Upper lobe of left lung (tissue), 6 donors: ENCODE measurements at regions not wholly inside any gene's neighbourhood (a gene's known extent, or its start where the extent isn't known, plus 50 kb on each side); places are given as distances from the start of the nearest gene placed in this dataset.

Experiments used
- ATAC-seq, 2 donors: fragments of 200-7000 bp; cut with Tn5 transposase; one replicate each; pipeline ENCODE4 v1.9.1; 2022; ENCODE audit warnings: mild to moderate bottlenecking in 2 of 2, moderate library complexity in 2 of 2; ENCODE audit not compliant: low FRiP score in 2 of 2
- DNase-seq, 2 donors: peaks; one replicate each; pipeline ENCODE4 v3.0.0-alpha.2; 2019 to 2020
- H3K27ac ChIP-seq, 4 donors: fragments of 200-600 bp; sonication (generic); one replicate each; pipeline ENCODE4 v1.5.1; 2016 to 2019
- H3K27me3 ChIP-seq, 4 donors: fragments of 200-600 bp; sonication (generic); one replicate each; pipeline ENCODE4 v1.5.1; 2017 to 2019
- H3K36me3 ChIP-seq, 4 donors: fragments of 200-600 bp; sonication (generic); one replicate each; pipeline ENCODE4 v1.5.1; 2016 to 2019
- H3K4me1 ChIP-seq, 4 donors: fragments of 200-600 bp; sonication (generic); one replicate each; pipeline ENCODE4 v1.5.1; 2018 to 2019
- H3K4me3 ChIP-seq, 4 donors: fragments of 200-600 bp; sonication (generic); one replicate each; pipeline ENCODE4 v1.5.1; 2017 to 2019; ENCODE audit warnings: mild to moderate bottlenecking in 2 of 4, moderate library complexity in 1 of 4
- H3K9me3 ChIP-seq, 4 donors: fragments of 200-600 bp; sonication (generic); one replicate each; pipeline ENCODE4 v1.5.1; 2018 to 2019
- CTCF ChIP-seq, 6 experiments: fragments of 450-650 bp in 4 of 6; fragments of 200-600 bp in 2 of 6; sonication (generic) in 2 of 6; IDR thresholded peaks; one replicate each; pipeline ENCODE4 v1.5.1; 2016 to 2019; ENCODE audit warnings: antibody characterized with exemption in 6 of 6
- EP300 ChIP-seq, 4 donors: sonication (generic); formaldehyde crosslinking; IDR thresholded peaks; one replicate each; pipeline ENCODE4 v1.5.1; 2017; ENCODE audit warnings: antibody characterized with exemption in 4 of 4, control low read depth in 2 of 4
- POLR2A ChIP-seq, 4 donors: fragments of 450-650 bp; IDR thresholded peaks; one replicate each; pipeline ENCODE4 v1.5.1; 2016 to 2017; ENCODE audit warnings: antibody characterized with exemption in 4 of 4, mild to moderate bottlenecking in 2 of 4
- POLR2AphosphoS5 ChIP-seq, 2 donors: sonication (generic); formaldehyde crosslinking; IDR thresholded peaks; one replicate each; pipeline ENCODE4 v1.5.1; 2017; ENCODE audit warnings: antibody characterized with exemption in 2 of 2
- WGBS, 2 donors: methylation state at CpG; one replicate each; pipeline ENCODE4 v1.1.5; 2017 to 2018; 5-methylcytosine and 5-hydroxymethylcytosine counted together
- donor health status: DM: no; HTN: no; CAD: no; lungs with moderate emphysema.
- donor health status: DM: no; HTN: yes; CAD: no; lungs with severe emphysema.

GRCh38 chr13:73411067-73411809 is 352.4 kb downstream of the KLF5 start:
- Histone ChIP-seq H3K27me3 (no peaks in the 10 kb centered on the region), H3K4me3 (no peak overlapping the region), H3K36me3 (no peaks in the 10 kb centered on the region), H3K4me1 (no peaks in the 10 kb centered on the region), H3K27ac (no peak overlapping the region), H3K9me3 (no peaks in the 10 kb centered on the region)
- ATAC-seq = no peak
- TF ChIP-seq POLR2A (IDR thresholded peaks at IDR 0.05) (no peak), EP300 (IDR thresholded peaks at IDR 0.05) (no peak), CTCF (IDR thresholded peaks at IDR 0.05) (no peak), POLR2AphosphoS5 (IDR thresholded peaks at IDR 0.05) (no peak)
- DNase-seq = no peak
- 72 to 76% methylated on average over 7 of the region's 7 CpGs for WGBS, 2 donors

- no peak for DNase-seq
- no peaks in the 10 kb centered on the region for H3K9me3 ChIP-seq
Measured at GRCh38 chr13:73406454-73406853, 347.6 kb downstream of the KLF5 start.

GRCh38 chr13:73404581-73404980 is 345.8 kb downstream of the KLF5 start:
- H3K4me3 ChIP-seq = no peak overlapping the region
- H3K27me3 ChIP-seq = no peaks in the 10 kb centered on the region
- H3K4me1 ChIP-seq = no peaks in the 10 kb centered on the region
- H3K36me3 ChIP-seq = no peaks in the 10 kb centered on the region
- no peak for ATAC-seq
- TF ChIP-seq POLR2A (IDR thresholded peaks at IDR 0.05) = no peak
- no peak for TF ChIP-seq CTCF (IDR thresholded peaks at IDR 0.05)
- TF ChIP-seq EP300 (IDR thresholded peaks at IDR 0.05) = no peak
- no peak for TF ChIP-seq POLR2AphosphoS5 (IDR thresholded peaks at IDR 0.05)
- H3K27ac ChIP-seq = no peak overlapping the region
- no peaks in the 10 kb centered on the region for H3K9me3 ChIP-seq
- DNase-seq = no peak
- 40 to 80% methylated on average over 2 of the region's 2 CpGs for WGBS, 2 donors

More at GRCh38 chr13:73406454-73406853, 347.6 kb downstream of the KLF5 start:
- no peak overlapping the region for H3K4me3 ChIP-seq
- H3K36me3 ChIP-seq = no peaks in the 10 kb centered on the region
- TF ChIP-seq POLR2A (IDR thresholded peaks at IDR 0.05) = no peak
- TF ChIP-seq POLR2AphosphoS5 (IDR thresholded peaks at IDR 0.05) = no peak
- no peak for TF ChIP-seq CTCF (IDR thresholded peaks at IDR 0.05)
- no peak for TF ChIP-seq EP300 (IDR thresholded peaks at IDR 0.05)
- no peaks in the 10 kb centered on the region for H3K27me3 ChIP-seq
- H3K27ac ChIP-seq = no peak overlapping the region
- no peaks in the 10 kb centered on the region for H3K4me1 ChIP-seq
- ATAC-seq = no peak
- 79 to 85% methylated on average over 1 of the region's 1 CpG for WGBS, 2 donors

- Histone ChIP-seq H3K4me3 (no peak overlapping the region), H3K9me3 (no peaks in the 10 kb centered on the region), H3K27ac (no peak overlapping the region), H3K27me3 (no peaks in the 10 kb centered on the region), H3K36me3 (no peaks in the 10 kb centered on the region), H3K4me1 (no peaks in the 10 kb centered on the region)
- ATAC-seq (no peak), DNase-seq (no peak)
- 58 to 67% methylated on average over 1 of the region's 1 CpG for WGBS, 2 donors
- TF ChIP-seq EP300 (IDR thresholded peaks at IDR 0.05) (no peak), CTCF (IDR thresholded peaks at IDR 0.05) (no peak), POLR2AphosphoS5 (IDR thresholded peaks at IDR 0.05) (no peak), POLR2A (IDR thresholded peaks at IDR 0.05) (no peak)
Measured at GRCh38 chr13:73403355-73404120, 344.7 kb downstream of the KLF5 start.
